ENCODE measurements at regions not wholly inside any gene's neighbourhood (a gene's known extent, or its start where the extent isn't known, plus 50 kb on each side); places are given as distances from the start of the nearest gene placed in this dataset.

- DNase-seq (ENCODE audit: low spot score): no peak
Observed at GRCh38 chr2:217475101-217475500, 527.7 kb downstream of the TNS1 start.

- no peak for DNase-seq (ENCODE audit: low spot score)
Observed at GRCh38 chr2:217471319-217471718, 531.5 kb downstream of the TNS1 start.

- DNase-seq (ENCODE audit: low spot score): no peak
Observed at GRCh38 chr2:217469203-217469810, 533.5 kb downstream of the TNS1 start.

GRCh38 chr2:217468042-217468830 lies 534.6 kb downstream of the TNS1 start:
- DNase-seq (ENCODE audit: low spot score): no peak

GRCh38 chr2:217467331-217467730 lies 535.5 kb downstream of the TNS1 start:
- DNase-seq (ENCODE audit: low spot score): no peak

GRCh38 chr2:217466805-217467204 lies 536.0 kb downstream of the TNS1 start:
- DNase-seq (ENCODE audit: low spot score): no peak

- no peak for DNase-seq (ENCODE audit: low spot score)
Observed at GRCh38 chr2:217466104-217466503, 536.7 kb downstream of the TNS1 start.

- no peak for DNase-seq (ENCODE audit: low spot score)
Observed at GRCh38 chr2:217465100-217465499, 537.7 kb downstream of the TNS1 start.

- DNase-seq (ENCODE audit: low spot score): no peak
Observed at GRCh38 chr2:217463402-217464075, 539.3 kb downstream of the TNS1 start.

- no peak for DNase-seq (ENCODE audit: low spot score)
Observed at GRCh38 chr2:217462121-217462520, 540.7 kb downstream of the TNS1 start.

- no peak for DNase-seq (ENCODE audit: low spot score)
Observed at GRCh38 chr2:217461674-217462073, 541.1 kb downstream of the TNS1 start.

- no peak for DNase-seq (ENCODE audit: low spot score)
Observed at GRCh38 chr2:217459680-217460405, 543.0 kb downstream of the TNS1 start.

GRCh38 chr2:217459016-217459415 lies 543.8 kb downstream of the TNS1 start:
- no peak for DNase-seq (ENCODE audit: low spot score)

- no peak for DNase-seq (ENCODE audit: low spot score)
Observed at GRCh38 chr2:217456016-217456415, 546.8 kb downstream of the TNS1 start.

GRCh38 chr2:217452928-217453327 lies 549.9 kb downstream of the TNS1 start:
- DNase-seq (ENCODE audit: low spot score): no peak

- DNase-seq (ENCODE audit: low spot score): peak; percentile 8
Observed at GRCh38 chr2:217451666-217452065, 551.1 kb downstream of the TNS1 start.

GRCh38 chr2:217449444-217449843 lies 553.4 kb downstream of the TNS1 start:
- DNase-seq (ENCODE audit: low spot score): no peak

GRCh38 chr2:217448860-217449259 lies 553.9 kb downstream of the TNS1 start:
- no peak for DNase-seq (ENCODE audit: low spot score)

- no peak for DNase-seq (ENCODE audit: low spot score)
Observed at GRCh38 chr2:217445723-217446122, 557.1 kb downstream of the TNS1 start.

GRCh38 chr2:217444932-217445331 lies 557.9 kb downstream of the TNS1 start:
- DNase-seq (ENCODE audit: low spot score): no peak

GRCh38 chr2:217444509-217444908 lies 558.3 kb downstream of the TNS1 start:
- no peak for DNase-seq (ENCODE audit: low spot score)

GRCh38 chr2:217443601-217444000 lies 559.2 kb downstream of the TNS1 start:
- no peak for DNase-seq (ENCODE audit: low spot score)

- DNase-seq (ENCODE audit: low spot score): no peak
Observed at GRCh38 chr2:217440000-217440399, 562.8 kb downstream of the TNS1 start.
